ENCODE measurements at regions not wholly inside any gene's neighbourhood (a gene's known extent, or its start where the extent isn't known, plus 50 kb on each side); places are given as distances from the start of the nearest gene placed in this dataset.
A peak's percentile ranks its signal among the peaks of the same experiment; 100 is the strongest.

DNA sequence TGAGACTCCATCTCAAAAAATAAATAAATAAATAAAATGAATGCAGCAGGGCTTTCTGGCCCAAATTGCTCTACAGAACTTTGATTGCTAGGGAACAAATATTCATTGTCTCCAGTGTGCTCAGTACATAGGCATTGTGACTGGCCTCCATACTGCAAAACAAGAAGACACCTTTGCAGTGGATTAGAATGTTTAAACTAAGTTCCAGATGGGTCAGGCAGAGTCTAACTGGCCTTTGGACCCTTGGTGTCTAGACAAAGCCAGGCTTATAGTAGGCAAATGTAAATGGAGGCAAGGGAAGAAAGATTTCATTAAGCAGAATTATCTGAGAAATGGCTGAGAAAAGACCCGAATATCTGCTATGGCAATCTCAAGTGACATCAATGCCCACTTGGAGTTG lies 335.2 kb upstream of the C2CD4B start:
- H3K36me3 Mint-ChIP-seq (ENCODE audit: insufficient read depth, unreplicated experiment): no peaks in the 10 kb centered on the region
- H3K27me3 Mint-ChIP-seq (ENCODE audit: unreplicated experiment): no peaks in the 10 kb centered on the region
- no peak overlapping the region for H3K27ac Mint-ChIP-seq (ENCODE audit: unreplicated experiment)
- intact Hi-C loops (cut with micrococcal nuclease; ENCODE audit: unreplicated experiment): no loop called here
- DNase-seq: no peak
- BruUV-seq (replicated peaks): no TSS peak
- CTCF ChIA-PET: interaction anchor here (1.4 kb wide), 1 partner anchor 16 kb away, joined by 3 read pairs; no protein-coding TSS in a partner anchor
- TF ChIP-seq, protein P1, sequence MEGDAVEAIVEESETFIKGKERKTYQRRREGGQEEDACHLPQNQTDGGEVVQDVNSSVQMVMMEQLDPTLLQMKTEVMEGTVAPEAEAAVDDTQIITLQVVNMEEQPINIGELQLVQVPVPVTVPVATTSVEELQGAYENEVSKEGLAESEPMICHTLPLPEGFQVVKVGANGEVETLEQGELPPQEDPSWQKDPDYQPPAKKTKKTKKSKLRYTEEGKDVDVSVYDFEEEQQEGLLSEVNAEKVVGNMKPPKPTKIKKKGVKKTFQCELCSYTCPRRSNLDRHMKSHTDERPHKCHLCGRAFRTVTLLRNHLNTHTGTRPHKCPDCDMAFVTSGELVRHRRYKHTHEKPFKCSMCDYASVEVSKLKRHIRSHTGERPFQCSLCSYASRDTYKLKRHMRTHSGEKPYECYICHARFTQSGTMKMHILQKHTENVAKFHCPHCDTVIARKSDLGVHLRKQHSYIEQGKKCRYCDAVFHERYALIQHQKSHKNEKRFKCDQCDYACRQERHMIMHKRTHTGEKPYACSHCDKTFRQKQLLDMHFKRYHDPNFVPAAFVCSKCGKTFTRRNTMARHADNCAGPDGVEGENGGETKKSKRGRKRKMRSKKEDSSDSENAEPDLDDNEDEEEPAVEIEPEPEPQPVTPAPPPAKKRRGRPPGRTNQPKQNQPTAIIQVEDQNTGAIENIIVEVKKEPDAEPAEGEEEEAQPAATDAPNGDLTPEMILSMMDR (IDR thresholded peaks at IDR 0.05; ENCODE audit: unreplicated experiment): no peak
- H3K4me1 Mint-ChIP-seq (ENCODE audit: low read depth, unreplicated experiment): peaks cover 9% of the 10 kb centered on the region
- H3K4me3 Mint-ChIP-seq (ENCODE audit: low read depth, unreplicated experiment): no peak overlapping the region
- no peaks in the 10 kb centered on the region for H3K9me3 Mint-ChIP-seq (ENCODE audit: low read depth, unreplicated experiment)

- Mint-ChIP-seq H3K27ac (ENCODE audit: unreplicated experiment) (no peak overlapping the region), H3K36me3 (ENCODE audit: insufficient read depth, unreplicated experiment) (no peaks in the 10 kb centered on the region), H3K27me3 (ENCODE audit: unreplicated experiment) (no peaks in the 10 kb centered on the region), H3K9me3 (ENCODE audit: low read depth, unreplicated experiment) (no peaks in the 10 kb centered on the region), H3K4me1 (ENCODE audit: low read depth, unreplicated experiment) (peaks cover 23% of the 10 kb centered on the region), H3K4me3 (ENCODE audit: low read depth, unreplicated experiment) (no peak overlapping the region)
- CTCF ChIA-PET: no interaction called here
- no TSS peak for BruUV-seq (replicated peaks)
- DNase-seq: no peak
- intact Hi-C loops (cut with micrococcal nuclease; ENCODE audit: unreplicated experiment): no loop called here
- TF ChIP-seq, protein P1 (IDR thresholded peaks at IDR 0.05; ENCODE audit: unreplicated experiment): no peak
Observed at GRCh38 chr15:62502451-62502850, 337.4 kb upstream of the C2CD4B start.

- Mint-ChIP-seq H3K36me3 (ENCODE audit: insufficient read depth, unreplicated experiment) (no peaks in the 10 kb centered on the region), H3K27me3 (ENCODE audit: unreplicated experiment) (no peaks in the 10 kb centered on the region), H3K4me3 (ENCODE audit: low read depth, unreplicated experiment) (no peak overlapping the region), H3K9me3 (ENCODE audit: low read depth, unreplicated experiment) (no peaks in the 10 kb centered on the region), H3K27ac (ENCODE audit: unreplicated experiment) (no peak overlapping the region), H3K4me1 (ENCODE audit: low read depth, unreplicated experiment) (peaks cover 23% of the 10 kb centered on the region)
- CTCF ChIA-PET: interaction anchor here (0.8 kb wide), 1 partner anchor 1181 kb away, joined by 3 read pairs; no protein-coding TSS in a partner anchor
- BruUV-seq (replicated peaks): no TSS peak
- DNase-seq: peak; percentile 34
- TF ChIP-seq, protein P1 (IDR thresholded peaks at IDR 0.05; ENCODE audit: unreplicated experiment): no peak
- intact Hi-C loops (cut with micrococcal nuclease; ENCODE audit: unreplicated experiment): no loop called here
Observed at GRCh38 chr15:62503451-62503850, 338.4 kb upstream of the C2CD4B start.

GRCh38 chr15:62505762-62506161 lies 340.7 kb upstream of the C2CD4B start:
- Mint-ChIP-seq H3K4me3 (ENCODE audit: low read depth, unreplicated experiment) (no peak overlapping the region), H3K4me1 (ENCODE audit: low read depth, unreplicated experiment) (peaks cover 23% of the 10 kb centered on the region), H3K27me3 (ENCODE audit: unreplicated experiment) (no peaks in the 10 kb centered on the region), H3K9me3 (ENCODE audit: low read depth, unreplicated experiment) (no peaks in the 10 kb centered on the region), H3K36me3 (ENCODE audit: insufficient read depth, unreplicated experiment) (no peaks in the 10 kb centered on the region), H3K27ac (ENCODE audit: unreplicated experiment) (no peak overlapping the region)
- no TSS peak for BruUV-seq (replicated peaks)
- intact Hi-C loops (cut with micrococcal nuclease; ENCODE audit: unreplicated experiment): no loop called here
- no peak for DNase-seq
- TF ChIP-seq, protein P1 (IDR thresholded peaks at IDR 0.05; ENCODE audit: unreplicated experiment): no peak
- CTCF ChIA-PET: no interaction called here

Measured in Calu3 (cell line).